Left lung (tissue), 4 donors: ENCODE measurements at regions not wholly inside any gene's neighbourhood (a gene's known extent, or its start where the extent isn't known, plus 50 kb on each side); places are given as distances from the start of the nearest gene placed in this dataset.

Source experiments
- ATAC-seq: fragments of 200-7000 bp; cut with Tn5 transposase; one replicate; pipeline ENCODE4 v1.9.1; 2020; ENCODE audit warnings: moderate library complexity
- DNase-seq, 4 donors: peaks; one replicate each; pipeline ENCODE4 v3.0.0-alpha.2; 2013 to 2020
- H3K27ac ChIP-seq, 2 donors: fragments of 200-600 bp; sonication (generic) in 1 of 2; one replicate each; pipeline versions ENCODE4 v1.5.0 to v1.8.0; 2020 to 2021
- H3K27me3 ChIP-seq, 2 donors: fragments of 200-600 bp; sonication (generic) in 1 of 2; one replicate each; pipeline versions ENCODE4 v1.5.0 to v1.8.0; 2020 to 2021
- H3K36me3 ChIP-seq, 2 donors: fragments of 200-600 bp; sonication (generic) in 1 of 2; one replicate each; pipeline versions ENCODE4 v1.5.0 to v1.8.0; 2020 to 2021
- H3K4me1 ChIP-seq, 2 donors: fragments of 200-600 bp; one replicate each; pipeline ENCODE4 v1.8.0; 2021
- H3K4me3 ChIP-seq, 2 donors: fragments of 200-600 bp; sonication (generic) in 1 of 2; one replicate each; pipeline versions ENCODE4 v1.5.0 to v1.8.0; 2020 to 2021; ENCODE audit warnings: mild to moderate bottlenecking in 1 of 2
- H3K9me3 ChIP-seq, 2 donors: fragments of 200-600 bp; sonication (generic) in 1 of 2; one replicate each; pipeline versions ENCODE4 v1.5.0 to v1.8.0; 2020 to 2021
- CTCF ChIP-seq, 2 donors: fragments of 200-600 bp; sonication (generic) in 1 of 2; IDR thresholded peaks; one replicate each; pipeline versions ENCODE4 v1.5.0 to v1.8.0; 2021; ENCODE audit warnings: antibody characterized with exemption in 2 of 2
- intact Hi-C, 2 donors: fragments of 100-400 bp; cut with DNase I; formaldehyde crosslinking; loops; one replicate each; pipeline versions ENCODE4 v1.11.2 to v1.14.2; 2022
- donor health status: DM: no; HTN: yes; CAD: no.
- donor health status: DM: no; HTN: no; CAD: no.

- H3K4me3 ChIP-seq = no peak overlapping the region
- intact Hi-C loops = no loop called here
- H3K27me3 ChIP-seq = peaks cover 5 to 19% of the 10 kb centered on the region in 2 donors
- no peak for ATAC-seq
- TF ChIP-seq CTCF (IDR thresholded peaks at IDR 0.05) = no peak
- DNase-seq = no peak
- H3K27ac ChIP-seq = no peak overlapping the region
- H3K9me3 ChIP-seq = no peaks in the 10 kb centered on the region
- H3K36me3 ChIP-seq = no peaks in the 10 kb centered on the region
- no peaks in the 10 kb centered on the region for H3K4me1 ChIP-seq
Measured at GRCh38 chr2:45137966-45138695, 128.9 kb upstream of the SIX2 start.

GRCh38 chr2:45134726-45135125 lies 125.5 kb upstream of the SIX2 start:
- DNase-seq = no peak
- Histone ChIP-seq H3K4me3 (no peak overlapping the region), H3K27me3 (no peaks in the 10 kb centered on the region), H3K36me3 (no peaks in the 10 kb centered on the region), H3K4me1 (no peaks in the 10 kb centered on the region), H3K9me3 (no peaks in the 10 kb centered on the region), H3K27ac (no peak overlapping the region)
- peak; percentile 63 for ATAC-seq
- TF ChIP-seq CTCF (IDR thresholded peaks at IDR 0.05) = no peak
- intact Hi-C loops = no loop called here

GRCh38 chr2:45134014-45134413 lies 124.8 kb upstream of the SIX2 start:
- intact Hi-C loops = no loop called here
- TF ChIP-seq CTCF (IDR thresholded peaks at IDR 0.05) = no peak
- no peak for ATAC-seq
- no peak for DNase-seq
- Histone ChIP-seq H3K4me3 (no peak overlapping the region), H3K36me3 (no peaks in the 10 kb centered on the region), H3K27me3 (no peaks in the 10 kb centered on the region), H3K9me3 (no peaks in the 10 kb centered on the region), H3K4me1 (no peaks in the 10 kb centered on the region), H3K27ac (no peak overlapping the region)

- Histone ChIP-seq H3K4me3 (no peak overlapping the region), H3K27ac (no peak overlapping the region), H3K36me3 (no peaks in the 10 kb centered on the region), H3K27me3 (no peaks in the 10 kb centered on the region), H3K4me1 (no peaks in the 10 kb centered on the region), H3K9me3 (no peaks in the 10 kb centered on the region)
- intact Hi-C loops = no loop called here
- ATAC-seq = no peak
- DNase-seq = no peak
- no peak for TF ChIP-seq CTCF (IDR thresholded peaks at IDR 0.05)
Measured at GRCh38 chr2:45132551-45132950, 123.3 kb upstream of the SIX2 start.

- Histone ChIP-seq H3K36me3 (no peaks in the 10 kb centered on the region), H3K27ac (no peak overlapping the region), H3K4me1 (no peaks in the 10 kb centered on the region), H3K27me3 (no peaks in the 10 kb centered on the region), H3K9me3 (no peaks in the 10 kb centered on the region), H3K4me3 (no peak overlapping the region)
- DNase-seq = no peak
- no peak for TF ChIP-seq CTCF (IDR thresholded peaks at IDR 0.05)
- intact Hi-C loops = no loop called here
- no peak for ATAC-seq
Measured at GRCh38 chr2:45131587-45131986, 122.3 kb upstream of the SIX2 start.
